Endothelial cell of umbilical vein (primary cell): ENCODE measurements at regions not wholly inside any gene's neighbourhood (a gene's known extent, or its start where the extent isn't known, plus 50 kb on each side); places are given as distances from the start of the nearest gene placed in this dataset.

Experiments used
- BruUV-seq: library from RNA; stranded (reverse); fragments of 400-500 nt; replicated peaks from 2 replicates; lab custom pipeline; 2021; lab: Mats Ljungman, UMichigan
- CTCF ChIA-PET: fragments of 300-600, 350-600 bp; sonication (Branson Sonifier 250); formaldehyde crosslinking; loops from one replicate; lab custom pipeline; 2021; ENCODE audit warnings: antibody characterized with exemption, inconsistent platforms; lab: Charles Lee
- POLR2A ChIA-PET: fragments of 300-600, 350-600 bp; sonication (Branson Sonifier 250); formaldehyde crosslinking; loops from one replicate; lab custom pipeline; 2021; ENCODE audit warnings: antibody characterized with exemption, inconsistent platforms; lab: Charles Lee
- DNase-seq: peaks from one replicate; pipeline ENCODE4 v3.0.0-alpha.2; 2011; ENCODE audit warnings: low read depth, low spot score
- FAIRE-seq: peaks from 2 replicates; lab custom pipeline; 2011; peaks lifted over from hg19 to GRCh38; lab: Jason Lieb, UNC
- H2AFZ ChIP-seq: 2 replicates; pipeline ENCODE4 v1.6.0; 2012; ENCODE audit warnings: low read depth, low read length, control low read depth, inconsistent platforms
- H3K27ac ChIP-seq: 2 replicates; pipeline ENCODE4 v1.5.1; 2011; ENCODE audit warnings: low read depth, mild to moderate bottlenecking, control low read depth, low read length, moderate library complexity; ENCODE audit not compliant: insufficient read depth
- H3K27me3 ChIP-seq, 2 experiments: 2 replicates each; pipeline versions ENCODE4 v1.6.0 to v1.6.1; 2011; ENCODE audit warnings: low read length in 2 of 2, mixed read lengths in 1 of 2; ENCODE audit not compliant: control insufficient read depth in 2 of 2, insufficient read depth in 2 of 2
- H3K36me3 ChIP-seq, 2 experiments: 2 replicates in 1 of 2; 3 replicates in 1 of 2; pipeline ENCODE4 v1.5.1; 2011; ENCODE audit warnings: low read length in 2 of 2, mild to moderate bottlenecking in 1 of 2, moderate library complexity in 1 of 2; ENCODE audit not compliant: control insufficient read depth in 2 of 2, insufficient read depth in 2 of 2; ENCODE audit errors: extremely low read depth in 1 of 2
- H3K4me1 ChIP-seq: 3 replicates; pipeline ENCODE4 v1.5.1; 2011; ENCODE audit warnings: mild to moderate bottlenecking, low read length; ENCODE audit not compliant: control insufficient read depth, insufficient read depth; ENCODE audit errors: extremely low read depth
- H3K4me2 ChIP-seq: 2 replicates; pipeline ENCODE4 v1.6.1; 2011; ENCODE audit warnings: low read length, control low read depth, mixed read lengths; ENCODE audit not compliant: insufficient read depth
- H3K4me3 ChIP-seq, 3 experiments: fragments of 200-600 bp in 1 of 3; sonication (generic), shearing (Covaris generic) in 1 of 3; replicated peaks in 1 of 3; 2 replicates each; pipeline ENCODE4 v1.5.1; 2011 to 2016; ENCODE audit warnings: control low read depth in 3 of 3, low read length in 3 of 3, mild to moderate bottlenecking in 2 of 3, inconsistent platforms in 1 of 3, low read depth in 1 of 3, moderate library complexity in 1 of 3; ENCODE audit not compliant: insufficient read depth in 1 of 3
- H3K79me2 ChIP-seq: 2 replicates; pipeline ENCODE4 v1.6.0; 2012; ENCODE audit warnings: low read length, inconsistent platforms; ENCODE audit not compliant: control insufficient read depth, insufficient read depth
- H3K9ac ChIP-seq: replicated peaks from 2 replicates; pipeline ENCODE3; 2011; ENCODE audit warnings: low read length, control low read depth; ENCODE audit not compliant: insufficient read depth; ENCODE audit errors: extremely low read depth
- H3K9me1 ChIP-seq: replicated peaks from 3 replicates; pipeline ENCODE4 v1.6.0; 2011; ENCODE audit warnings: mild to moderate bottlenecking, low read length; ENCODE audit not compliant: control insufficient read depth, insufficient read depth; ENCODE audit errors: extremely low read depth
- H3K9me3 ChIP-seq: replicated peaks from 2 replicates; pipeline ENCODE4 v1.5.1; 2012; ENCODE audit warnings: low read length, inconsistent platforms; ENCODE audit not compliant: control insufficient read depth, insufficient read depth
- H4K20me1 ChIP-seq: replicated peaks from 2 replicates; pipeline ENCODE3; 2011; ENCODE audit warnings: mild to moderate bottlenecking, low read length; ENCODE audit not compliant: control insufficient read depth, insufficient read depth; ENCODE audit errors: extremely low read depth
- EZH2 ChIP-seq: IDR thresholded peaks from 2 replicates; pipeline ENCODE4 v1.6.1; 2012; ENCODE audit warnings: borderline replicate concordance, low read depth, mild to moderate bottlenecking, moderate library complexity, low read length, inconsistent platforms; ENCODE audit not compliant: severe bottlenecking
- FOS ChIP-seq: IDR thresholded peaks from 2 replicates; pipeline ENCODE4 v1.6.1; 2011; ENCODE audit warnings: mild to moderate bottlenecking, low read length, moderate library complexity, borderline replicate concordance; ENCODE audit not compliant: insufficient read depth
- GATA2 ChIP-seq: IDR thresholded peaks from 2 replicates; pipeline ENCODE4 v1.7.0; 2011; ENCODE audit warnings: low read depth, mild to moderate bottlenecking, moderate library complexity, mixed read lengths, low read length; ENCODE audit not compliant: insufficient read length, insufficient read depth
- JUN ChIP-seq: IDR thresholded peaks from 2 replicates; pipeline ENCODE4 v1.6.1; 2011; ENCODE audit warnings: borderline replicate concordance, low read depth; ENCODE audit not compliant: insufficient read length, insufficient read depth
- MAX ChIP-seq: IDR thresholded peaks from 2 replicates; pipeline ENCODE4 v1.6.1; 2011; ENCODE audit not compliant: insufficient read depth, insufficient read length
- POLR2AphosphoS5 ChIP-seq: IDR thresholded peaks from 2 replicates; pipeline ENCODE4 v1.6.1; 2012; ENCODE audit warnings: low read depth, mild to moderate bottlenecking, control low read depth, low read length, moderate library complexity; ENCODE audit not compliant: insufficient read depth
- dilution Hi-C: fragments of 300-500 bp; cut with MboI; formaldehyde crosslinking; loops from one replicate; pipeline ENCODE4 v1.15.0; 2019; ENCODE audit warnings: low sequenced_read_pairs; ENCODE audit not compliant: extremely low pct_ligation_motif_present
- intact Hi-C: fragments of 100-400 bp; cut with micrococcal nuclease; formaldehyde crosslinking; loops from one replicate; pipeline ENCODE4 v1.10.0; 2022
- TF ChIP-seq, protein P1 (sequence below), 2 donors: IDR thresholded peaks; 1 replicate in 1 of 2; 2 replicates in 1 of 2; pipeline ENCODE4 v1.5.1; 2011; ENCODE audit warnings: low read length in 2 of 2, mild to moderate bottlenecking in 2 of 2, moderate library complexity in 2 of 2, control low read depth in 1 of 2, inconsistent platforms in 1 of 2, low read depth in 1 of 2; ENCODE audit not compliant: insufficient read depth in 1 of 2; ENCODE audit errors: extremely low read depth in 1 of 2

- Histone ChIP-seq H4K20me1 (no peaks in the 10 kb centered on the region), H3K36me3 (no peaks in the 10 kb centered on the region), H3K27me3 (peaks cover 0 to 8% of the 10 kb centered on the region in 2 experiments), H3K9me3 (no peaks in the 10 kb centered on the region), H3K9ac (no peak overlapping the region), H3K27ac (no peak overlapping the region), H3K4me1 (no peaks in the 10 kb centered on the region), H3K79me2 (no peaks in the 10 kb centered on the region), H2AFZ (no peak overlapping the region), H3K4me3 (no peak overlapping the region), H3K4me2 (no peak overlapping the region), H3K9me1 (no peaks in the 10 kb centered on the region)
- TF ChIP-seq FOS (no peak), POLR2AphosphoS5 (no peak), MAX (no peak), JUN (no peak), EZH2 (no peak), GATA2 (no peak)
- TF ChIP-seq, protein P1, sequence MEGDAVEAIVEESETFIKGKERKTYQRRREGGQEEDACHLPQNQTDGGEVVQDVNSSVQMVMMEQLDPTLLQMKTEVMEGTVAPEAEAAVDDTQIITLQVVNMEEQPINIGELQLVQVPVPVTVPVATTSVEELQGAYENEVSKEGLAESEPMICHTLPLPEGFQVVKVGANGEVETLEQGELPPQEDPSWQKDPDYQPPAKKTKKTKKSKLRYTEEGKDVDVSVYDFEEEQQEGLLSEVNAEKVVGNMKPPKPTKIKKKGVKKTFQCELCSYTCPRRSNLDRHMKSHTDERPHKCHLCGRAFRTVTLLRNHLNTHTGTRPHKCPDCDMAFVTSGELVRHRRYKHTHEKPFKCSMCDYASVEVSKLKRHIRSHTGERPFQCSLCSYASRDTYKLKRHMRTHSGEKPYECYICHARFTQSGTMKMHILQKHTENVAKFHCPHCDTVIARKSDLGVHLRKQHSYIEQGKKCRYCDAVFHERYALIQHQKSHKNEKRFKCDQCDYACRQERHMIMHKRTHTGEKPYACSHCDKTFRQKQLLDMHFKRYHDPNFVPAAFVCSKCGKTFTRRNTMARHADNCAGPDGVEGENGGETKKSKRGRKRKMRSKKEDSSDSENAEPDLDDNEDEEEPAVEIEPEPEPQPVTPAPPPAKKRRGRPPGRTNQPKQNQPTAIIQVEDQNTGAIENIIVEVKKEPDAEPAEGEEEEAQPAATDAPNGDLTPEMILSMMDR (IDR thresholded peaks at IDR 0.05; ENCODE audit: extremely low read depth in 1 of 2, insufficient read depth in 1 of 2, low read depth in 1 of 2, low read length in 2 of 2): no peak
- ChIA-PET CTCF (interaction anchor here (1.4 kb wide), 1 partner anchor 21 kb away, joined by 3 read pairs; no protein-coding TSS in a partner anchor), POLR2A (no interaction called here)
- FAIRE-seq (no peak), DNase-seq (no peak)
- intact Hi-C loops (no loop called here), dilution Hi-C loops (no loop called here)
- no TSS peak for BruUV-seq
Measured at GRCh38 chr10:60594476-60595051, 183.7 kb upstream of the CDK1 start.
